ENCODE measurements at regions not wholly inside any gene's neighbourhood (a gene's known extent, or its start where the extent isn't known, plus 50 kb on each side); places are given as distances from the start of the nearest gene placed in this dataset.
"Not testable (repeated sequence)": the region's sequence is repeated elsewhere in the genome, so short reads cannot be mapped to it uniquely, and the experiment has no call there.

DNA sequence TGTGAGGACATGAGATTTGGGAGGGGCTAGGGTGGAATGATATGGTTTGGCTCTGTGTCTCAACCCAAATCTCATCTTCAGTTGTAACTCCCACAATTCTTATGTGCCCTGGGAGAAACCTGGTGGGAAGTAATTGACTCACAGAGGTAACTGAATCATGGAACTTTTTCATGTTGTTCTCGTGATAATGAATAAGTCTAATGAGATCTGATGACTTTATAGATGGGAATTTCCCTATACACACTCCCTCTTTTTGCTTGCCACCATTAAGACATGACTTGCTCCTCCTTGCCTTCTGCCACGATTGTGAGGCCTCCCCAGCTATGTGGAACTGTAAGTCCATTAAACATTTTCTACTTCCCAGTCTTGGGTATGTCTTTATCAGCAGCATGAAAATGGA, 253.2 kb upstream of the GK2 start:
- in situ Hi-C loops (cut with MboI), result no loop called here
- Histone ChIP-seq H3K27ac (no peak overlapping the region), H3K4me3 (no peak overlapping the region), H3F3A (ENCODE audit: insufficient read depth) (no peaks in the 10 kb centered on the region), H3K4me2 (ENCODE audit: unreplicated experiment) (no peak overlapping the region), H3K79me2 (ENCODE audit: insufficient read depth) (no peaks in the 10 kb centered on the region), H3K27me3 (replicated peaks; ENCODE audit: insufficient read depth) (no peaks in the 10 kb centered on the region), H3K9me2 (ENCODE audit: insufficient read depth) (no peaks in the 10 kb centered on the region), H3K36me3 (ENCODE audit: low read depth) (no peaks in the 10 kb centered on the region), H3K4me1 (ENCODE audit: insufficient read depth) (no peaks in the 10 kb centered on the region), H3K9ac (no peak overlapping the region), H3K9me3 (ENCODE audit: low read depth) (no peaks in the 10 kb centered on the region), H4K20me1 (ENCODE audit: insufficient read depth) (no peaks in the 10 kb centered on the region), H2AFZ (no peak overlapping the region)
- DNase-seq, result no peak
- 32 to 55% methylated on average over 2 of the region's 2 CpGs for WGBS, 2 experiments (ENCODE audit: low coverage in 1 of 2, low lambda C conversion rate in 2 of 2, missing lambda C conversion rate in 2 of 2)
- TF ChIP-seq EZH2 (IDR thresholded peaks at IDR 0.05; ENCODE audit: insufficient read depth, poor library complexity, severe bottlenecking) (no peak), EZH2phosphoT487 (IDR thresholded peaks at IDR 0.05; ENCODE audit: insufficient read depth, low read depth) (no peak)

DNA sequence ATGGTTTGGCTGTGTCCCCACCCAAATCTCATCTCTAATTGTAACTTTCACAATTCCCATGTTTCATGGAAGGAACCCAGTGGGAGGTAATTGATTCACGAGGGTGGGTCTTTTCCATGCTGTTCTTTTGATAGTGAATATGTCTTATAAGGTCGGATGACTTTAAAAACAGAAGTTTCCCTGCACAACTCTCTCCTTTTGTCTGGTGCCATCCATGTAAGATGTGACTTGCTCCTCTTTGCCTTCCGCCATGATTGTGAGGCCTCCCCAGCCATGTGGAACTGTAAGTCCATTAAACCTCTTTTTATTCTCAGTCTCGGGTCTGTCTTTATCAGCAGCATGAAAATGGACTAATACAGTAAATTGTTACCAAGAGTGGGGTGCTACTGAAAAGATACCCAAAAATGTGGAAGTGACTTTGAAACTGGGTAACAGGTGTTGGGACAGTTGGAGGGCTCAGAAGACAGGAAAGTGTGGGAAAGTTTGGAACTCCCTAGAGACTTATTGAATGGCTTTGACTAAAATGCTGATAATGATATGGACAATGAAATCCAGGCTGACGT, 251.4 kb upstream of the GK2 start:
- H3K9me2 ChIP-seq (ENCODE audit: insufficient read depth); H3K4me3 ChIP-seq; H3K27me3 ChIP-seq (replicated peaks; ENCODE audit: insufficient read depth); H3F3A ChIP-seq (ENCODE audit: insufficient read depth); DNase-seq; H3K79me2 ChIP-seq (ENCODE audit: insufficient read depth); H2AFZ ChIP-seq; H3K9me3 ChIP-seq (ENCODE audit: low read depth); H3K4me2 ChIP-seq (ENCODE audit: unreplicated experiment); in situ Hi-C loops (cut with MboI); H3K4me1 ChIP-seq (ENCODE audit: insufficient read depth); H3K9ac ChIP-seq; H4K20me1 ChIP-seq (ENCODE audit: insufficient read depth); H3K27ac ChIP-seq; H3K36me3 ChIP-seq (ENCODE audit: low read depth): not testable (repeated sequence)
- WGBS, 2 experiments (ENCODE audit: low coverage in 1 of 2, low lambda C conversion rate in 2 of 2, missing lambda C conversion rate in 2 of 2), result 30 to 33% methylated on average over 5 of the region's 5 CpGs

DNA sequence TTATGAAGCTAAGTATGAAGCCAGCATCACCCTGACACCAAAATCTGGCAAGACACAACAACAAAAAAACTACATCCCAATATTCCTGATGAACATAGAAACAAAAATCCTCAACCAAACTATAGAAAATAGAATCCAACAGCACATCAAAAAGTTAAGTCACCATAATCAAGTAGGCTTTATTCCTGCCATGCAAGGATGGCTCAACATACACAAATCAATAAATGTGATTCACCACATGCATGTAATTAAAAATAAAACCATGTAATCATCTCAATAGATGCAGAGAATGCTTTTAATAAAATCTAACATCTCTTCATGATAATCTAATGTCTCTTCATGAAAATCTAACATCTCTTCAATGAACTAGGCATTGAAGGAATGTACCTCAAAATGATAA, 249.4 kb upstream of the GK2 start:
- TF ChIP-seq EZH2phosphoT487 (IDR thresholded peaks at IDR 0.05; ENCODE audit: insufficient read depth, low read depth) (no peak), EZH2 (IDR thresholded peaks at IDR 0.05; ENCODE audit: insufficient read depth, poor library complexity, severe bottlenecking) (no peak)
- Histone ChIP-seq H3K27me3 (replicated peaks; ENCODE audit: insufficient read depth) (no peaks in the 10 kb centered on the region), H3K79me2 (ENCODE audit: insufficient read depth) (no peaks in the 10 kb centered on the region), H4K20me1 (ENCODE audit: insufficient read depth) (no peaks in the 10 kb centered on the region), H3F3A (ENCODE audit: insufficient read depth) (no peaks in the 10 kb centered on the region), H3K36me3 (ENCODE audit: low read depth) (no peaks in the 10 kb centered on the region), H3K9ac (no peak overlapping the region), H3K4me2 (ENCODE audit: unreplicated experiment) (no peak overlapping the region), H3K27ac (no peak overlapping the region), H3K4me1 (ENCODE audit: insufficient read depth) (no peaks in the 10 kb centered on the region; the same call in 1 of the 2 replicates), H3K9me3 (ENCODE audit: low read depth) (no peaks in the 10 kb centered on the region), H2AFZ (no peak overlapping the region), H3K4me3 (no peak overlapping the region), H3K9me2 (ENCODE audit: insufficient read depth) (no peaks in the 10 kb centered on the region)
- no peak for DNase-seq
- in situ Hi-C loops (cut with MboI), result no loop called here

DNA sequence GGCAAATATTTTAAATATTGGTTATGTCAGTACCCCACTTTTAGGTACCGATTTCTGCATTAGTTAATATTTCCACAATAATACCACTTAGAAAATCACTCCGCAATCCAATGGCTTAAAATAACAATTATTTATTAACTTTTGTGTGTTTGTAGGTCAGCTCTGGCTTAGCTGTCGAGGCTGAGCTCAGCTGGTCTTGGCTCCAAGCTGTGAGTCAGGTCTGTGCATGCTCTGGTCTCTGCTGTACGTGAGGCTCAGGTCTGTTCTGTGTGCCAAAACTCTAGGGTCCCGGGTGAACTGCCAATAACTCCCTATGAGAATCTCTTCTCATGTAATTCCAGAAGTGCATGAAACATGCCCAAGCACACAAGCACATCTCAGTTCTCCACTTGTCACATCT, 245.8 kb upstream of the GK2 start:
- Histone ChIP-seq H3K36me3 (ENCODE audit: low read depth) (no peaks in the 10 kb centered on the region), H3K4me1 (ENCODE audit: insufficient read depth) (peaks cover 21% of the 10 kb centered on the region), H3K27ac (no peak overlapping the region), H2AFZ (no peak overlapping the region), H3K79me2 (ENCODE audit: insufficient read depth) (no peaks in the 10 kb centered on the region), H3K4me2 (ENCODE audit: unreplicated experiment) (no peak overlapping the region), H3K27me3 (replicated peaks; ENCODE audit: insufficient read depth) (no peaks in the 10 kb centered on the region), H3K9ac (no peak overlapping the region), H3K9me3 (ENCODE audit: low read depth) (no peaks in the 10 kb centered on the region), H3K9me2 (ENCODE audit: insufficient read depth) (no peaks in the 10 kb centered on the region), H4K20me1 (ENCODE audit: insufficient read depth) (no peaks in the 10 kb centered on the region), H3F3A (ENCODE audit: insufficient read depth) (peaks cover 17% of the 10 kb centered on the region; the same call in 1 of the 2 replicates), H3K4me3 (no peak overlapping the region)
- in situ Hi-C loops (cut with MboI), result no loop called here
- no peak for TF ChIP-seq EZH2phosphoT487 (IDR thresholded peaks at IDR 0.05; ENCODE audit: insufficient read depth, low read depth)
- TF ChIP-seq EZH2 (IDR thresholded peaks at IDR 0.05; ENCODE audit: insufficient read depth, poor library complexity, severe bottlenecking), result no peak
- WGBS, 2 experiments (ENCODE audit: low coverage in 1 of 2, low lambda C conversion rate in 2 of 2, missing lambda C conversion rate in 2 of 2), result 87 to 88% methylated on average over 5 of the region's 5 CpGs
- no peak for DNase-seq

DNA sequence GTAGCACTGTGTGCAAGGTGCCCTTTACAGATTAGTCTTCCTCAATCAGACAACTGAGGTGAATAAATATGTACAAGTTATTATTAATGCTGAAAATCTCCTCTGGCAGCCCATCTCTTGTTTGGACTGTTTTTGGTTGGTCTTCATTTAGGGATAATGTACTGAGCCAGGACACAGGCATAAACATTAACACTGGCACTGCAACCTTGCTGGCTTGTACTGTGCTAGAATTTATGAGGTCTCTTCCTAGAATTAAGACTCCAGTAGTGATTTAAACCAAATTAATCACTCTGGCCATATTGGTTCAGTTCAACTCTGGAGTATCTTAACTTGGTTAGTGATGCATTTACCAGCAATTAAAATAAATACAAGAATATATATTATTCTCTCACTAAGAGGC, 244.7 kb upstream of the GK2 start:
- Histone ChIP-seq H2AFZ (no peak overlapping the region), H3K9ac (no peak overlapping the region), H3K36me3 (ENCODE audit: low read depth) (no peaks in the 10 kb centered on the region), H3K4me1 (ENCODE audit: insufficient read depth) (peaks cover 21% of the 10 kb centered on the region), H3K27ac (no peak overlapping the region), H3K27me3 (replicated peaks; ENCODE audit: insufficient read depth) (no peaks in the 10 kb centered on the region), H3K4me3 (no peak overlapping the region), H3K4me2 (ENCODE audit: unreplicated experiment) (no peak overlapping the region), H3K9me3 (ENCODE audit: low read depth) (no peaks in the 10 kb centered on the region), H4K20me1 (ENCODE audit: insufficient read depth) (no peaks in the 10 kb centered on the region), H3K9me2 (ENCODE audit: insufficient read depth) (no peaks in the 10 kb centered on the region), H3K79me2 (ENCODE audit: insufficient read depth) (no peaks in the 10 kb centered on the region), H3F3A (ENCODE audit: insufficient read depth) (peaks cover 17% of the 10 kb centered on the region; the same call in 1 of the 2 replicates)
- in situ Hi-C loops (cut with MboI), result no loop called here
- TF ChIP-seq EZH2phosphoT487 (IDR thresholded peaks at IDR 0.05; ENCODE audit: insufficient read depth, low read depth) (no peak), EZH2 (IDR thresholded peaks at IDR 0.05; ENCODE audit: insufficient read depth, poor library complexity, severe bottlenecking) (no peak)
- no peak for DNase-seq
